Activated CD4-positive, alpha-beta T cell treated with anti-CD3 and anti-CD28 coated beads, Interleukin-2, amount 50 U/mL, for 16 hours (primary cell): ENCODE measurements at regions not wholly inside any gene's neighbourhood (a gene's known extent, or its start where the extent isn't known, plus 50 kb on each side); places are given as distances from the start of the nearest gene placed in this dataset.
"Not testable (repeated sequence)": the region's sequence is repeated elsewhere in the genome, so short reads cannot be mapped to it uniquely, and the experiment has no call there.

Experiments used
- DNase-seq: peaks from one replicate; pipeline ENCODE4 v3.0.0-alpha.2; 2020

DNA sequence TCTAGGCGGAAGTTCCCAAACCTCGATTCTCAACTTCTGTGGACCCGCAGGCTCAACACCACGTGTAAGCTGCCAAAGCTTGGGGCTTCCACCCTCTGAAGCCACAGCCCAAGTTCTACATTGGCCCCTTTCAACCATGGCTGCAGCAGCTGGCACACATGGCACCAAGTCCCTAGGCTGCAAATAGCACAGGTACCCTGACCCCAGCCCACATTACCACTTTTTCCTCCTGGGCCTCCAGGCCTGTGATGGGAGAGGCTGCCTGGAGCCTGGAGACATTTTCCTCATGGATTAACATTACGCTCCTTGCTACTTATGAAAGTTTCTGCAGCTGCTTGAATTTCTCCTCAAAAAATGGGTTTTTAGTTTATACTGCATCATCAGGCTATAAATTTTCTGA is 479.5 kb downstream of the PCDH7 start:
- no peak for DNase-seq

GRCh38 chr4:31202054-31202453 is 481.9 kb downstream of the PCDH7 start:
- DNase-seq = not testable (repeated sequence)

GRCh38 chr4:31204874-31205273 is 484.7 kb downstream of the PCDH7 start:
- no peak for DNase-seq

GRCh38 chr4:31220921-31221320 is 500.8 kb downstream of the PCDH7 start:
- DNase-seq = no peak

GRCh38 chr4:31228068-31228467 is 507.9 kb downstream of the PCDH7 start:
- no peak for DNase-seq

GRCh38 chr4:31230594-31230993 is 510.4 kb downstream of the PCDH7 start:
- no peak for DNase-seq

DNA sequence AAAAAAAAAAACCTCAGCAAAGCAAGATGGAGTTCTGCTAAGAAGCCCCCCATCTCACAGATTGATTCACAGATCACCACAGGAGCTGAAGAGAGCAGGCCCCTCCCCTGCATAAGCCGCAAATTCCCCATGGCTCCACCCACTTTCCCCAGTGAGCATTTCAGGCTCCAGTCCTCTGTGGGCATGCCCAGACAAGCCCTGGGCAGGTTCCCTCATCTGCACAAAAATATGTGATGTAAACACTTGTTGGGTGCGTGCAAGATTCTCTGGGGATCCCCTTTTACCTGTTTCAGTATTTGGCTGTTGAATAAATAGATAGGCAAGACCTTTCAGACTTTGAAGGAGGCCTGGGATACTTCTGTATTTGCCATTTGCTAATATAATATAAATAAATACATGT is 514.3 kb downstream of the PCDH7 start:
- no peak for DNase-seq

GRCh38 chr4:31234901-31235300 is 514.7 kb downstream of the PCDH7 start:
- no peak for DNase-seq

- DNase-seq = no peak
These were observed 516.0 kb downstream of the PCDH7 start for GRCh38 chr4:31236020-31236638.

DNA sequence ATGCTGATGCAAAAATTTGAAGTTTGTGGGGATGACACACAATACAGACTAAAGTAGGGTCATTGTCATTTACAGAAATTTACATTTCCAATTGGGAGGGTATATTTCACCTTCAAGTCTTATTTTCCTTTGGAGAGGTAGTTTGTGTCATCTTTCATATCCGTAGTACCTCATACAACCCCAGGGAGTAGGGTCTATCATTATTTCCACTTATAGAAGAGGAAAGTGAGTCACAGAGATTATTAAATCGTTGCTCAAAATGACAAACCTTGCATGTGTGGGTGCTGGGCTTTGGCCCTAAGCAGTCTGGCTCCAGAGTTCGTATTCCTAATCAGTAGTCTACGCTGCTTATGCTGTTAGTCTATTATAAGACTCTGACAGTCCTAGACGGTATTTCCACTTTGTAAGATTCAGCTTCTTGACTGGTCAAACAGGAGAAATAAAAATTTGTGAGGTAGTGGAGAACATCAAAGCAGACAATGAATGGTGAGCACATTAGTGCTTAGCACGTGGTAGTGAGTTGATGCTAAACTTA is 516.5 kb downstream of the PCDH7 start:
- no peak for DNase-seq

GRCh38 chr4:31237233-31237632 is 517.1 kb downstream of the PCDH7 start:
- no peak for DNase-seq

DNA sequence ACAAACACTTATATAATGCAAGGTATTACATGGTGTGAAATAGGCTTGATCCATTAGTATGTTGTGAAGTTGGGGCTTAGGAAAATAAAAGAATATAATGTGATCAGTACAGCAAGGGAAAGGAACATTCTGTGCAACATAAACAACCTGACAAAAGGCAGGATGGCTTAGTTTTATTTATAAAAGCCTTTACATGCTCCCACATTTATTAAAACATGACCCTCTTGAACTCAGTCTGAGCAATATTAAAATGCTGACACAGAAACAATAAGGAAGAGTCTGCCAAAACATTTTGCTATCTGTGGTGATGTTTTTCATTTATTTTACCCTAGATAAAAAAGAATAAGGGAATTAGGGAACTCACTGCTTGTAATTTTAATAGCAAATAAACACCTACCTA is 519.7 kb downstream of the PCDH7 start:
- DNase-seq = no peak

GRCh38 chr4:31241504-31242106 is 521.4 kb downstream of the PCDH7 start:
- no peak for DNase-seq

DNA sequence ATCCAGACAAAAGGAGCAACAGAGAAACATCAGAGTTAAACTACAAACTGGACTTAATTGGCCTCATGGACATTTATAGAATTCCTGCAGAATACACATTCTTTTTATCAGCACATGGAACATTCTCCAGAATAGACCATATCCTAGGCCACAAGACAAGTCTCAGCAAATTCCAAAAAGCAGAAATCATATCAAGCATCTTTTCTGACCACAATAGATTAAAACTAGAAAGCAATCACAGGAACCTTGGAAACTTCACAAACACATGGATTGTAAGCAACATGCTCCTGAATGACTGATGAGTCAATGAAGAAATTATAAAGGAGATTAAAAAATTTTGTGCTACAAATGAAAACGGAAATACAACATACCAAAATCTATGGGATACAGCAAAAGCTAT is 526.7 kb downstream of the PCDH7 start:
- DNase-seq = no peak

DNA sequence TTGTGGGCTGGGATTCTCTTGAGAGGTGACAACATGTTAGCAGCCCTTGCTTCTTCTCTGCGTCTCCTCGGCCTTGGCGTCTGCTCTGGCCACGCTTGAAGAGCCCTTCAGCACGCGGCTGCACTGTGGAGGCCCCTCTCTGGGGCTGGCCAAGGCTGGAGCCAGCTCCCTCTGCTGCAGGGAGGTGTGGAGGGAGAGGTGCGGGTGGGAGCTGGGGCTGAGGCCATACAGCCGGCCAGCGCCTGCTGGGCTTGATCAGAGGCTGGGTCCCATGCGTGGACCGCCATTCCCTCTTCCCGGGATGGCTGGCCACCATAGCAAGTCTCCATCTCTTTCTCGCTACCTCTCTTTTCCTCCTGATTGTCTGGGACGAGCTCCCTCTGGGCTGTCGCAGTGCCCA is 539.0 kb downstream of the PCDH7 start:
- DNase-seq = no peak

DNA sequence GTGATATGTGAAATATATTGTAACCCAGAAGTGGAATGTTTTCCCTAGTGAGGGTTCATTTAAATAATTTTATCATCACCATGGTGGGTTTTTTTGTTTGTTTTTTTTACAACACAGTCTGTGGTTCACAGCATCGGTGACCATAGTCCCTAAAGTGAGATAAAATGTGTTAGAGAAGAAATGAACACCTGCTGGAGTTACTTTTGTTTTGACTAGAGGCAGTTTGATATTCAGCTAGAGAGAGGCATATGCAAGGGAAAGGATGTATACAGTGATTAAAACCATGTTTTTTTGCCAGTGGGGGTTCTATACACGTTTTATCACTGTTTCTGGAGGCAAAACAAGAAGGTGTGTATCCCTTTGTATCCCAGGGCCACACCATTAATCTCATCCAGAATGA is 541.5 kb downstream of the PCDH7 start:
- DNase-seq = no peak

DNA sequence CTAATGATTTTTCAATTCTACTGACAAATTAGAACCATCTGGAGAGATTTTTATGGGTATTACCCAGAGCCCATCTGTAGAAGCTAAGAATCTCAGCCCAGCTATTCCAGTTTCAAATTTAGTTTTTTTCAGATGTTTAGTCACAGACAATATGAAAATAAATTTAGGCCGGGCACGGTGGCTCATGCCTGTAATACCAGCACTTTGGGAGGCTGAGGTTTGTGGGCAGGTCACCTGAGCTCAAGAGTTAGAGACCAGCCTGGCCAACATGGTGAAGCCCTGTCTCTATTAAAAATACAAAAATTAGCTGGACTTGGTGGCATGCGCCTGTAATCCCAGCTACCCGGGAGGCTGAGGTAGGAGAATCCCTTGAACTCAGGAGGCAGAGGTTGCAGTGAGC is 545.9 kb downstream of the PCDH7 start:
- not testable (repeated sequence) for DNase-seq

GRCh38 chr4:31272331-31273061 is 552.3 kb downstream of the PCDH7 start:
- no peak for DNase-seq

GRCh38 chr4:31275906-31276305 is 555.7 kb downstream of the PCDH7 start:
- DNase-seq = no peak

GRCh38 chr4:31283679-31284078 is 563.5 kb downstream of the PCDH7 start:
- no peak for DNase-seq

DNA sequence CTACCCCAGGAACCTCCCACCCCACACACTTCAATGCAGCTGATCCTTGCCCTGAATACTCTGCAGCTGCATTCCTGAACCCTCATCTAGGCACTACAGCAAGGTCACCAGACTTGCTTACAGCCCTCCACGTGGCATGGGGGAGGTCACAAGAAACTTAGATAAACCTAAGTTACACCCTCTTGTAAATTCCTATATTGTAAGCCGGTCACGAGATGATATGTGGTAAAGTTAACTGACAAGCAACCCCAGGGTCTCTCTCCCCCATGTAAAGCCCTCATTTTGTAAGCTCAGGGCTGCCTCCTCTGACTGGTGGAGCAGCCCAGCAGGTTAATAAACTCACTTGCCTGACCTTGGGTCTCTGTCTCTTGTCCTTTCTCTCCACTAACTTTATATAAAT is 570.7 kb downstream of the PCDH7 start:
- no peak for DNase-seq

DNA sequence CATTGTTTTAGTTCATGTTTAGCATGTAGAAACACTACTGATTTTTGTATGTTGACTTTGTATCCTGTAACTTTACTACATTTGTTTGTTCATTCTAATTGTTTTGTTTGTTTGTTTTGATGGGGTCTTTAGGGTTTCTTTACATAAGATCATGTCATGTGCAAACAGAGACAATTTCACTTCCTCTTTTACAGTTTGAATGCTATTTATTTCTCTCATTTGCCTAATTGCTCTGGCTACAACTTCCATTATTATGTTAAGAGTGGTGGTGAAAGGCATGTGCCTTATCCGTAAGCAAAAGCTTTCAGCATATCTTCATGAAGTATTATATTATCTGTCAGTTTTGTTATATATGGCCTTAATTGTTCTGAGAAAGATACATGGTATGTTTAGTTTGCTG is 571.1 kb downstream of the PCDH7 start:
- no peak for DNase-seq

DNA sequence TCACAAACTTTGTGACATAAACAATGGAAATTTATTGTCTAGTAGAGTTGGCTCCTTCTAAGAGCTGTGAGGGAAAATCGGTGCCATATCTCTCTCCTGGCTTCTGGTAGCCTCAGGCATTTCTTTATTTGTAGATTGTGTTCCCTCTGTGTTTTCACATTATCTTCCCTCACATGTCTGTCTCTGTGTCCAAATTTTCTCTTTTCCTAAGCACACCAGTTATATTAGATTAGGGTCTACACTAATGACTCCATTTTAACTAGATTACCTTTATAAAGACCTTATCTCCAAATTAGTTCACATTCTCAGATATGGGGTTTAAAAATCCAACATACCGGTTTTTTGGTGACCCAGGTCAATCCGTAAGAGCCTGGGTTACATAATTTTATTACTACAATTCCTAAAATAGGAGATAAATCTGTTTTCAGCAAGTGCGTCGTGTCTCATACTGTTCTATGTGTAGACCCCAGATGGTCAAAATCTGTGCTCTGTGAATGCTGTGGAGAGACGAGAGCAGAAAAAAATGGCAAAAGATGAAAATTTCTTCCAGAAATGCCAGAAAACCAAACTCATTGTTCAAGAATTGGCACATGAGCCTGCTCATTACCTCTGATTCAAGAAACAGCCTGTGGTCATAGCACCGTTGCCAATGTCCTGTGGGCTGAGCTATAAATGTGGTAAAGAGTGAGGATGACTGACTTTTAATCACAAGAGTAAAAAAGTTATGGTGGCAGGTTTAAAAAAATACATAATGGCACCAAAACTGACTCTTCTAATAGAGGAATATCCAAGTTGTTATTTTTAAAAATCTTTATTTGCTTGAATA is 574.7 kb downstream of the PCDH7 start:
- DNase-seq = no peak
